HG03196 (cell line): ENCODE measurements at regions not wholly inside any gene's neighbourhood (a gene's known extent, or its start where the extent isn't known, plus 50 kb on each side); places are given as distances from the start of the nearest gene placed in this dataset.

Experiments used
- ATAC-seq: cut with Tn5 transposase; IDR thresholded peaks from one replicate; pipeline ENCODE4 v1.9.1; 2021; ENCODE audit not compliant: unreplicated experiment

- ATAC-seq, result no peak
Measured at GRCh38 chr4:187302457-187303150, 578.9 kb upstream of the FAT1 start.

- ATAC-seq, result no peak
Measured at GRCh38 chr4:187304133-187304532, 580.5 kb upstream of the FAT1 start.

DNA sequence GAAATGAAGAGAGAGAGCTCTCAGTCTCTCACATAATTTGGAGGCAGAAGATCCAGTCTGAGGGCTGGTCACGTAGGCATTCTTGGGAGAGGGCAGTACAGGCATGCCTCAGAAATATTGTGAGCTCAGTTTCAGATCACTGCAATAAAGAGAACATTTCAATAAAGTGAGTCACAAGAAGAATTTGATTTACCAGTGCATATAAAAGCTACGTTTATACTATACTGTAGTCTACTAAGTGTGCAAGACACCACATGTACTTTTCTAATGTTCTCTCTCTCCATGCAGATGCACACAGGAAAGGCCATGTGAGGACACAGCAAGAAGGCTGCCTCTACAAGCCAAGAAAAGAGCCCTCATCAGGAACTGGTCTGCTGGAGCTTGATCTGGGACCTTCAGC, 583.5 kb upstream of the FAT1 start:
- no peak for ATAC-seq

- no peak for ATAC-seq
Measured at GRCh38 chr4:187309456-187309855, 585.8 kb upstream of the FAT1 start.

- no peak for ATAC-seq
Measured at GRCh38 chr4:187312299-187312698, 588.6 kb upstream of the FAT1 start.

GRCh38 chr4:187317799-187318198, 594.1 kb upstream of the FAT1 start:
- ATAC-seq, result no peak

GRCh38 chr4:187321711-187322110, 598.1 kb upstream of the FAT1 start:
- no peak for ATAC-seq

DNA sequence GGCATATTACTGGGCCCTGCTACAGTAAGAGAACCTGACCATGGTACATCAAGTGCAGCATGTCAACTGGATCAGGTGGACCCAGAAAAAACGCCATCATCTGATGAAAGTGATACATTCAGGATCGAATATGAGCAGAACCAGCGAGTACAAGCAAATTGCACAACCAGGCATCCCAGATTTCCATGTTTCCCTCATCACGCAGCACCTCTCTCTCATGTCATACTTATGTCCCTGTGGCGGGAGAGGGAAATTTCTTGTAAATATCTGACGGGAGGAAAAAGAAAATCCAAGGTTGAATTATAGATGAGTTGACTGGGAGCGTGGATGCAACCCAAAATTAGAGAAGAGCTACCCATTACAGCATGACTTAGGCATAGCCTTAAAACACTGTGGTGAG, 608.5 kb upstream of the FAT1 start:
- ATAC-seq, result no peak

DNA sequence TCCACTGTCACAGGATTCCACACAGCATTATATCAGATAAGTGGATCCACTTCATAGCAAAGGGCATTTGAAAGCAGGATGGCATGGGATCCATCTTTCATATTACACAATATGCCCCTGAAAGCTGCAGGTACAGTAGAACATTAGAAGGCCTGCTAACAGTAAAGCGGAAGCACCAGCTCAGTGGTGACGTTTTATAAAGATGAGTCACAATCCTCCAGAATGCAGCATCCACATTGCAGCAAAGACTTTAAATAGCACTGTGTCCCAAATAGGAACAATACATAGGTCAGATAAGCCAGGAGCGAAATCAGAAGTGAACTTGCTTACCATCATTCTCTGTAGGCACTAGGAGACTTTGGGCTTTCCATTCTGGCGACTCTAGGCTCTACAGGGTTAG, 609.5 kb upstream of the FAT1 start:
- ATAC-seq, result no peak

GRCh38 chr4:187335339-187335738, 611.7 kb upstream of the FAT1 start:
- no peak for ATAC-seq

- ATAC-seq, result no peak
Measured at GRCh38 chr4:187354740-187355139, 631.1 kb upstream of the FAT1 start.

DNA sequence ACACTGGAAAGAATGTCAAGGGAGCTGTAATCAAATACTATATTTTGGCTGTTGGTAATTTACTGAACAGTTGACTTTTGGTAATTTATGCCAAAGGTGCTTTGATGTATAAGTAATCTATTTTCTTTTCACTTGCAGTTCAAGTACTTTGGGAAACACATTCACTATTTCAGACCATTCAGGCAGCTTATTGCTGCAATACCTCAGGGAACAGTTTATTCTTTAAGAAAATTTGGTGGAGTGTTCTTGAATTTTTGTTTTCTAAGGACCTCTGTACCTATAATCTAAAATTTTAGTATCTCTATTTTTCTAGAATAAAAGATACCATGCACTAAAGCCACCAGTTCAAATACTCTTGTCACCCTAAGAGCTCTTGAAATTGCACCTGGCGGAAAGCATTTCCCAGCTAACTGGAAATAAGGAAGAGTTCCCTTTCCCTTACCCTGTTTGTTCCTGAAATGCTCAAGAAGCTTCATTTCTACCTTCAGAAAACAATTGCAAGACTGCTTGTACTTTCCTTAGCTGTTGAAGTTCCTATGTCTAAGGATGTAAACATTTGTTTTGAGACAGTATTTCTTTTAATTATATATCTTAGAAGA, 633.5 kb upstream of the FAT1 start:
- ATAC-seq, result no peak

- ATAC-seq, result no peak
Measured at GRCh38 chr4:187357821-187358220, 634.2 kb upstream of the FAT1 start.

DNA sequence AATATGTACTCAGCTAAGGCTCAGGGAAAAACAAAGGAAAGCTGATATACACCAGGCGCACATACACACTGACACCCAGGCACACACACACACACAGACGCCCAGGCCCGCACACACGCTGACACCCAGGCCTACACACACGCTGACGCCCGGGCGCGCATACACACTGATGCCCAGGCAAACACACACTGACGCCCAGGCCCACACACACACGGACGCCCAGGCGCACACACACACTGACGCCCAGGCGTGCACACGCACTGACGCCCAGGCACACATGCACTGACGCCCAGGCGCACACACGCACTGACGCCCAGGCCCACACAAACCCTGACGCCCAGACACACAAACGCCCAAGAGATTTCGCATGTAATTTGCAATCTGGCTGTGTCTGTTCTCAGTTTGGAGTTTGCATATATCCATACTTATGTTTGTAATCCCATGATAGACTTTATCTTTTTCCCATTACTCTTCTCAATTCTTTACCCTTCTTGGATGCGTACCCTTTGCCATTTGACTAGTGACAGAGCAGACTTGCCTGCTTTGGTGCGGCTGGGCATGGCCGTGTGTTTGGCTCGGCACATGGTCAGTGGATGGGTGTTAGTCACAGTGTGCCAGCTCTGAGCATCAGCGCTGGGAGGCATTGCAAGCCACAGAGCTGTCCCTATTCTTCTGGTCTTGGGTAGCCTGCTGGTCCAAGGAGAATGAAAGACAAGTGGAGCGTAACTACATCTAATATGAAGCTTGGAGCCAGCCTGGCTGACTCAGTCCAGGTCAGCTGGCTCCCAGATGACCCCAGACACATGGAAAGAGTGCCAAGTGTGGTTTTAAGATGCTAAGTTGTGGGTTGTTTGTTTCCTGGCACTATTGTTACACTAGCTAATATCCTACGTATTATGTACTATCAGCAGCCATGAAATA, 632.4 kb upstream of the ZFP42 start:
- no peak for ATAC-seq

- ATAC-seq, result no peak
Measured at GRCh38 chr4:187364401-187364800, 631.2 kb upstream of the ZFP42 start.

- no peak for ATAC-seq
Measured at GRCh38 chr4:187364851-187365250, 630.7 kb upstream of the ZFP42 start.

GRCh38 chr4:187366530-187366929, 629.0 kb upstream of the ZFP42 start:
- ATAC-seq, result no peak

DNA sequence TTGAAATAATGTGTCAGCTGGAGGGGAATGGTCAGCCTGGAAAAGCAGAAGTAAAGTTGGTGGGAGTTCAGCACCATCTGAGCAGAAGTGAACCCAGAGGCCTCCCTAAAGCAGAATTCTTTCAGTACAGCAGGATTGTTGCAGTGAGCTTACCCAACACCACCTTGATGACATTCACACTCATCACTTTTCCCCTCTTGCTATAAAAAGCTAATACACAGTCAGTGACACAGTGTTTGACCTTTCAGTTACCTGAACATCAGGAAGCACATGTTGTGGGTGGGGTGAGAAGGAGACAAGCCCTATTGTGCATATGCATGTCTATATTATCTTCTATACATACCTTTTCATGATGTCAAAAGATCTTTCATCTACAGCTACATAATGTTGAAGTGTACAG, 624.7 kb upstream of the ZFP42 start:
- ATAC-seq, result no peak

- ATAC-seq, result no peak
Measured at GRCh38 chr4:187378441-187378840, 617.1 kb upstream of the ZFP42 start.

- no peak for ATAC-seq
Measured at GRCh38 chr4:187380181-187380581, 615.4 kb upstream of the ZFP42 start.

- ATAC-seq, result no peak
Measured at GRCh38 chr4:187383181-187383580, 612.4 kb upstream of the ZFP42 start.

DNA sequence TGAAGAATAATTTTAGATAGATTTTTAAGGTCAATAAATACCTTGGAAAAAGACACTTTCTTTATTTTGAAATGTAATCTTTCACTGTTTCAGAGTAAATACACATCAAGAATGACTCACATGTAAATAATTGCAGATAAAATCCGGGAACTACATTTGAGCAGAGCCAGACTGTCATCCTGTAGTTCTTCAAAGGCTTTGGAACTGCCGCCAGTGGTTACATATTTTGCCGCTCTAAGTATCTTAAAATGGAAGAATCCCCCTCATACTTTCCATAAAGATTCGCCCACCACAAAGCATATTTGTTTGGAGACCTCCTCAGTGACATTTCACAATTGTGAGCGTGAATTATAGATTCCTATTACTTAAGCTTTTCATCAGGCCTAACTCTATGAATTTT, 607.8 kb upstream of the ZFP42 start:
- no peak for ATAC-seq
